ENCODE measurements at regions not wholly inside any gene's neighbourhood (a gene's known extent, or its start where the extent isn't known, plus 50 kb on each side); places are given as distances from the start of the nearest gene placed in this dataset.

DNA sequence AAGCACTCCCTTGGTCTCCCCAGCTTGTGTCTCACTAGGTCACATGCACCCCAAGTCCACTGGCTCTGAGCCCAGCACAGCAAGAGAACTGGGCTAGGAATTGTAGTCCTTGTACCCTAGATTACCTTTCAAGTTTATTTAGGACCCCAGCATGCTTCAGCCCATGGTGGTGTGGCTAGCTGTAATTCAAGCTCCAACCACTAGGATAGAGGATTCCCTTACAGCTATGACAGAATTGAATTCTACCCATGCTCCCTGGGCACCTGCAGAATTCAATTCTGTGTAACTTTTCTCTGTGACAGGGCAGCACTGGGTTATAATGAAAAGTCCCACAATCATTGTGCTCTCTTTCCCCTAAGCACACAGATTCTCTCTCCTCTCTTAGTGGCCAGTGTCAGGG lies 253.8 kb upstream of the DMD start:
- no peak for DNase-seq (ENCODE audit: low read depth)

DNA sequence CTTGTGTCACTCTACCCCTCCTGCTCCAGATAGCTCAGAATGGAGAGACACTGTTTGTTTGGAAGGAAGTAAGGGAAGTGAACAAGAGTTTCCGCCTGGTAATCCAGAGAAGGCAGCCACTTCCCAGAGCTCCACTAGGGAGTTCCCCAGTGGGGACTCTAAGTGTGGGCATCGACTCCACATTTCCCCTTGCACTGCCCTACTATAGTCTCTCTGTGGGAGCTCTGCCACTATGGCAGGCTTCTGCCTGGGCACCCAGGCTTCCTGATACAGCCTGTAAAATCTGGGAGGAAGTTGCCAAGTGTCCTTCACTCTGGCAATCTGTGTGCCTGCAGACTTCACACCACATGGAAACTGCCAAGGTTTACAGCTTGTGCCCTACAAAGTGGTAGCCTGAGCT lies 245.8 kb upstream of the DMD start:
- no peak for DNase-seq (ENCODE audit: low read depth)

DNA sequence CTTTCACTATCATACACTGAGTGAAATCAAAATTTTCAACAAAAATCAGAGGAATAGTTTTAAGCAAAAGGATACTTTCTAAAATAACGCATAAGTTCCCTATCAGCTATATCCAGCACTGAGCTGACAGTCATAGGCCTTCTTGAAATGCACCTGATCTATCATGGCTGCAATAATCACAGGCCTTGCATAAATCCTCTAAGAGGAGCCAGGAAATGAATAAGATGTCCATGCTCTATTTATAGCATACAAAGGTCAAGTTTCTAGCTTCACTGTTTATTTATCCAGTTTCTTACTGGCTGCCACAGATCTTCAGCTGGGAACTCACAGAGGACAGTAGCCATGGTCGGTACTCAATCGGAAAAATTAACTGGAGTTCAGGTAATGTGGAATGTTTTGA lies 235.9 kb upstream of the DMD start:
- no peak for DNase-seq (ENCODE audit: low read depth)

DNA sequence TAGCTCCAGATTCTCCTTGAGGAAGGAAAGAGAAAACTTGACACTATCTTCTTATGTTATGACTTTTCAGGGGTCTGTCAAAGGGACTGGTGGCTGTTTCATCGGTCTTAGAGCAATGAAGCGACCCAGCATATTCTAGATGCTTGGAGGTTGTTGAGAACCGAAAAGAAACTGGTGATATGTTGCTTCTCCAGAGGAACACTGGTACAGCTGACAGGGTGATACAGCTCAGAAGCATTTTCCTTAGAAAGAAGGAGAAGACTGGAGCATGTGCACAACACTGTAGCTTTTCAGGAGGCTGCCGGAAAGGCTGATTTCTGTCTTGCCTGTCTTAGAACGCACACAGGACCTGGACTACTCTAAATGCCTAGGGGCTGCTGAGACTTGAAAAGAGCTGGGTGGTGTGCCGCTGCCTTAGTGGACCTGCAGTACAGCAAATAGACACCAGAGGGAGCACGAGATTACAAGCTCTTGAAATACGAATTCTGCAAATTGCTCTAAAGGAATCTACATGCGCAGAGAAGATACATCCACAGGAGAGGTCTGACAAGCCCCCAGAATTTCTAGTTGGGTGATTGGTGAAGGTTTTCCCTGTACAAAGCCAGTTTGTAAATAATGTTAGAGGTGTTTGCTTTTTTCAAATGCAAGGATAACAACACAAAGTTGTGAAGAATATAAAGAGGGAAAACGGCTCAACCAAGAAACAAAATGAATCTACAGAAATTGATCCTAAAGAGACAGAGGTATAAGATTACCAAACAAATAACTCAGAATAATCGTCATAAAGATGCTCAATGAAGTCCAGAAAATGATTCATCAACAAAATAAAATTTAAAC lies 223.1 kb upstream of the DMD start:
- DNase-seq (ENCODE audit: low read depth) = peak; percentile 3

DNA sequence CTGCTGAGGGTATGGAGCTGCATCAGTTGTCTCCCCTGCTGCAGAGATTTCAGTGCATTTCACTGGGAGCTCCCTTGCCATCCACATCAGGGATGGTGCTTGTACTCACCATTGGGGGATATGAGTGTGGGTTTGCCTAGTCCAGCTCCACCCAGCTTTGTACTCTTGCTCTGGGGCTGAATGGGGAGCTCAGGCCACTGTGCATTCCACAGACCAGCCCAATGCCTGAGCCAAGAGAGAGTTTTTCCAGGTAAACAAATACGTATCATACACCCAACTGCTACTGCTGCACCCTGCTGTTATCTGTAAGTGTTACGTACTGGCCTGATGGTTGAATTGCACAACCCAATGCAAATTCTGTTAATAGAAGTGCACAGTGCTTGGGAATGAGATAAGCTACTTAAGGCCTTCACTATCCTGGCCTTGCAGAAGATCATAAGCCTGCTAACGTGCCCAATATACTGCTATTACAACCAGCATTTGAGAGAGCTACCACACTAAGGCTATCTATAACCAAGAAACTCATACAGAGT lies 205.0 kb upstream of the DMD start:
- DNase-seq (ENCODE audit: low read depth) = no peak

DNA sequence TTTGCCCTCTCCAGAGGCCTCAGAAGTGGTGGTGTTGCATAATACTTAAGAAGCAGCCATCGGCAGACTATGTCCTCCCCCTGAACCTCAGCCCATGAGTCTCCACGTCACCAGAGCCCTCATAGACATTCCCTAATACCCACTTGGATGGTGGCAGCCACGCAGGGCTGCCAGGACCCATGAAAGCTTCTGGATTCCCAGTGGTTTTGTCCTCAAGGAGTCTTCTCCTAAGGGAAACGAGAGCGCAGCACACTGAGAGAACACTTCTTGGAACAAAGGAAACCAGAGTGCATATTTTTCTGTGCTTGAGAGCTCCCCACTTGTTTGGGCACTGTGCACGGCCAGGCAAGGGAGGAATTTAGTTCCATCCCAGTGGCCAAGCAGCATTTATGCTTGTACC lies 204.1 kb upstream of the DMD start:
- DNase-seq (ENCODE audit: low read depth) = no peak

DNA sequence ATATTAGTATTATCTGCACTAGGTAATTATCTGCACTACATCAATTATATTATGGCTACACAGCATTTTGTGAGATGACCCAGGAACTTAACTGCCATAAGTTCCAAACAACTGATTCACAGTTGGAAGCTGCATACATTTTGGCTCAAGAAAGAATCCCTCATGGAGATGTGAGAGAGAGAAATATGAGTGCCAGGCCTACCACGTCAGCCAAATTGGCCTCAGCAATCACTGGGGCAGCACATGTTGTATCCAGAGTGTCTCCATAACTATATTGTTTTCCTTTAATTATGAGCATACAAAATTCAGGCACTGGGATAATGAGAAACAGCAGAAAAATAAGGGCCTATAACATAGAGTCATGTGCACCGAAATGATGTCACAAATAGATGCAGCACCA lies 174.2 kb upstream of the DMD start:
- DNase-seq (ENCODE audit: low read depth) = no peak

DNA sequence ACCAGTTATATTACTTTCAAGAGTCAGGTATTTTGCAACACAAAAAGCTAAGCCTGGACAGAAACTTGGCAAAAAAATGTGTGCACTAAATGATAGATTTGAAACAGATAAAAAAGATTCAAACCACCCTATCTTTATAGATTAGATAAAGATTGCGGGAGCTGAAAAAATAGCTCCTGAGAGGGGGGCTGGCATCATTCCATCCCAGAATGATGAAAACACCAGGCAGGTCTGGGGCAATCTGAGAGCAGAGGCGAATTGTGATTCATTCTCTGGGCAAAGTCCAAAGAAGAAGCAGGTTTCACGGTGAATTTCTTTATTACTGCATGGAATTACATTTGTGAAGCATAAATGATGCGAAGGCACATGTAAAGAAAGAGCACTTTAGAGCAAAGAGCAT lies 168.5 kb upstream of the DMD start:
- DNase-seq (ENCODE audit: low read depth) = no peak

DNA sequence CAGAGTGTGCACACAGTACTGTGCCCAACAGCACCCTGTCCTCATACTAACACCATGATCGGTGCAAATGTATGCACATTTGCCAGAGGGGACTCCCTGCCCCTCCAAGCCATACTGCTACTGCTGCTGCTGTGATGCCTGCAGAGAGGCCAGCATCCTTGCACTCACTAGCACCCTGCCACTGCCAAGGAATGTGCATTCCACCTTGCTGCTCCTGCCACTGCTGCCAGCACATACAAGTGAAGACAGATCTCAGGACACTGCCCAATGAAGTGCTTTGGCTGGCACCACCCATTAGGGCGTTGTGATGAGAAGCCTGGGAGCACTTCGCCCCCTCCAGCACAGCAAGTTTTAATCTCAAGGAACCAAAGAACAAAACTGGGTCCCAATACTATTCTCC lies 146.3 kb upstream of the DMD start:
- DNase-seq (ENCODE audit: low read depth) = no peak

DNA sequence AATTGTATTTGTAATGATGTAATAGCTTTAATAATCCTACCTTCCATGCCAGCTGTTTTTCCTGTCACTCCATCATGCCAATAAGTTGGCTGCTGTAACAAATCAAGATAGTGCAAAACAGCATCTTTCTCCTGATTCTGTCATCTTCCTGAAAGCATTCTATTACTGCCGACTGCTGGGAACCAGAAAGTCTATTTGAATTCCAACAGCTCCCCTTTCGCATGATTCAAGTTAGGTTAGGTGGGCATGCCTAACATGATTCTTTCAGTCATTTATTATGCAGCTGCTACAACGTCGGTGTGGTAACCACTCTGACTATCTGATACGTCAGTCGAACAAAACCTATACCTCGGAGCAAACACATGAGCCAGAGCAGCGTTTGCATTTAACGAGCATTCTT lies 127.9 kb upstream of the DMD start:
- no peak for DNase-seq (ENCODE audit: low read depth)

DNA sequence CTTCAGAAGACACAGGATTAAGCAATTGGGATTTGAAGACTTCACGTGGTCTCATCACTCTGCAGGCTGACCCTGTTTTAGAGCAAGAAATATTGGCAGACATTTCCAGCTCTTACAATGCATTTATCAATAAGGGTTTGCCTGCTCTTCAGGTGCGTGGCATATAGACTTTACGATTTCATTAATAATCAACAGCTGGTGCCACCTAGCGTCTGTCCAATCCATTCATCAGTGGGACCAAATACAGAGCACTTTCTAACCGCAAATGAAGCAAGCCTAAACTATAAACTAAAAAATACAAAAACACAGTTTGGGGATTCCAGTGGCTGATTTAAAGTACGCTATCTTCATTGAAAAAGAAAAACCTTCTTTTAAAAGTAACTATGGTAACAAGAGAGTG lies 125.4 kb upstream of the DMD start:
- DNase-seq (ENCODE audit: low read depth) = no peak

DNA sequence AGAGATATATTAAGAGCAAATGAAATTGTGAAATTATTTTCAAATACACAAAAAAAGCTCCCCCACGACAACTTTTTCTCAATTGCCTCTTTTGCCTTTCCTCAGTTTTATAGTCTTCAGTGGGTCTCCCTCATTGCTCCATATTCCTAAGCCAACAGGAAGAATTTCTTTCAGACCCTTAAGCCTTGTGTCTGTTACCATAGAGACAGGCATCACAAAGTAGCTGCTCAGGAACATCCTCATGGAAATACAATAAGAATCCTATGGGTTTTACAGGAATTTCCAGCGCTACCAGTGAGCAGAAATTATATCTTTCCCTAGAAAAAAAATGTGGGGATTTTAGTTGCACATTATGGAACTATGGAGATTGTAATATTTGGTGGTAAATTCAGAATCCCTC lies 121.9 kb upstream of the DMD start:
- no peak for DNase-seq (ENCODE audit: low read depth)

DNA sequence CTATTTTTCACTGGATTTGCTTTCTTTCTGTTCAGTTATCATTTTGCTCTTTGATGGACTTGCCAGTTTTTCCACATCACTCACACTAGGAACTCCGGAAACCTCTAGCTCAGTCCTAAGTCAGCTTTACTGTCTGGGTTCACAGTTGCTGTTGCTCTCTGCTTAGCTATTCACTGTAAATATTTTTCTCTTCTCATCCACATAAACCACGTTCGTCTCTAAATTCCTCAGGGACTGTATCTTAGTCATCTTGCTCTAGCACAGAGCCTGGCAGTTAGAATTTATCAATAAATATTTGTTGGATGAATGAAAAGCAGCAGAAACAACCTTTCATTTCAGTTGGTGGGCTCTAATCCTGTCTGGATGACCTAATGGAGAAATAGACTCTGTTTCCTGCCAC lies 119.4 kb upstream of the DMD start:
- no peak for DNase-seq (ENCODE audit: low read depth)

DNA sequence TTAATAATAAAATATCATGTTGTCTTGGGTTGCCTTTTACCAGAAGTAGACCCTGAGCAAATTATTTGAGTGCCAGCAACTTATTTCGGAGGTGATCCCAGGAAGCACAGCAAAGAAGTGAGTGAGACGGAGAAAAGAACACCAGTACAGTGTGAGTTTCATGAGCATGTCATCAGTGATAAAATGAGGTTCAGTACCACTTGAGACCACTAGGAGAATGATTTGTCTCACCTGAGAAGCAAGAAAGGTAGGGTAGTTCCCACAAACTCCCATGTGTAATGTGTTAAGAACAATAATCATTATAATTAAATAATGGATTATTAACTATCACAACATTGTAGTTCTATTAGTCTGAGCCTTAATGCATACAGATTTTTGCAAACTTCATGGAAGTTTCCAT lies 112.8 kb upstream of the DMD start:
- no peak for DNase-seq (ENCODE audit: low read depth)

DNA sequence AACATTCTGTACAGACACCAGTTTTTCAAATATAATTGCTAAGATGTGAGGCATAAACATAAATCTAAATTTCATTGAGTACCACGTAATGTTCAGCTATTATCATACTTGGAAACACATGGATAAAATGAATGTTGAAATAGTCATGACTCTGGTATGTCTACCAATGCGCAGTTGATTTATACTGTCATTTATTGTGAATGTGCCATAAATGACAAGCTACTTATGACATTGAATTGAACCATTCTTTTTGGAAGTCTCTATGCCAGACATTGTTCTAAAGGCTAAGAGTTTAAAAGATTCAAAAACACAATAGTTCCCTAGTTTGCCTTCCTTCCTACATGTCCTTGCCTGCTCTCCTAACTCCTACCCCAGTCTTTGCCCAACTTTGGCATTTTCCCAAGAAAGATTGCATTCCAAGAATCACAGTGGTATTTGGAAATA lies 96.6 kb upstream of the DMD start:
- peak; percentile 20 for DNase-seq (ENCODE audit: low read depth)

DNA sequence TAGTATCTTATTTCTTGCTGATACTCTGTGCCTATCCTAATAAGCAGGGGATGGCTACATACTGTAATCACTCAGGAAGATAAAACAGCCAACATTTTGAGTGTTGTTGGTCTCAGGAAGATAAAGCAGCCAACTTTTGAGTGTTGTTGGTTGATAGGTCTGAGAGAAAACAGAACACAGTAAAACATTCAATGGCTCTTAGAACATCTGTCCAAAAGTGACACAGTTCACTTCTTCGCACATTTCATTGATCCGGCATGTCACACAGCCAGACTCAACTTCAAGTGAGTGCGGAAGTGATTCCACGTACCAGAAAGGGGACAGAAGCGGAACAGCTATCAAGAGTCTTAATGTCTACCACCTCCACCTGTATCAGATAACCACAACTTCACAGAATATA lies 87.3 kb upstream of the DMD start:
- DNase-seq (ENCODE audit: low read depth) = no peak

DNA sequence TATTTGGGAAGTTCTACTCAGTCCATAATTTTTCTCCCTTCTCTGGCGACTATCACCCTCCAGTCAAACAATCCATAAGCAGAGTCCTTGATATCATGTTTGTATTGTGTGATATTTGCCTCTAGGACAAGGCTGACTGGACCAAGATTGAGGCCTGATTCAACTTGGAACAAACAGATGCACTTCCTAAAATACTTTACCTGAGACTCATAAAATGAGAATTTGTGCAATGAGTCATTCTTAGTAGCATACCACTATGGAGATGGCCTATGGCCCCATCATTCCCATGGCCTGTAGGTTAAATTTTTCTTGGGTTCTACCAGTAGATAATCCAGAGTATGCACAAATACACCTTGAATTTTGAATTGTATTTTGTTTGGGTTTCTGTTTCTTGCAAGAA lies 74.2 kb upstream of the DMD start:
- no peak for DNase-seq (ENCODE audit: low read depth)

DNA sequence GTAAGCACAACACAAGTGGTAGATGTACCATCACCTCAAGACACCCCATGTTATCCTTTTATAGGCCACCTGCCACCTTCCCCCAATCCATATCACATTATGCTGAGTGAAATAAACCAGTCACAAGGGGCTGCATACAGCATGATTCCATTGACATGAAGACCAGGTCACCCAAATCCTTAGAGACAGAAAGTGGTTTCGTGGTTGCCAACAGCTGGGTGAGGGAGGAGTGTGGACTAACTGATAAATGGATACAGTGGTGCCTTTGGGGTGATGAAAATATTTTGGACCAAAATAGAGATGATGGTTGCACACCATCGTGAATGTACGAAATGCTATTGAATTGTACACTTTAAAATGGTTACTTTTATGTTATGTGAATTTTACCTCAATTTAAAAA lies 65.7 kb upstream of the DMD start:
- DNase-seq (ENCODE audit: low read depth) = no peak

DNA sequence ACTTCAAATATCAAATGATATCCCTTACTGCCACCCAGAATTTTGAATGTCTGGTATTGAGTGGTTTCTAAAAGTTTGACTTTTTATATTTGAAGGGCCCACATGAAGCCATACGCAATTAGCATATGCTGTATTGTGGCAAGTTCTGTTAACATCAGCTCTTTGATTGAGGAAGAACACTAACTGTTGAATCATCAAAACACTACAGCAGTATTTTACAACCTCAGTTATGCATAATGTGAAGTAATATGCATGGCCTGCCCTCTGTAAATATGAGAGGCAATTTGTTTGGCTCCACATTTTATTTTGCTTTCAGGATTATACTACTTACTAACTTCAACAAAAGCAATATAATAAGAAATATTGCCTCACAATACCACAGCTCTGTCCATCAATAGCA lies 62.2 kb upstream of the DMD start:
- DNase-seq (ENCODE audit: low read depth) = no peak

DNA sequence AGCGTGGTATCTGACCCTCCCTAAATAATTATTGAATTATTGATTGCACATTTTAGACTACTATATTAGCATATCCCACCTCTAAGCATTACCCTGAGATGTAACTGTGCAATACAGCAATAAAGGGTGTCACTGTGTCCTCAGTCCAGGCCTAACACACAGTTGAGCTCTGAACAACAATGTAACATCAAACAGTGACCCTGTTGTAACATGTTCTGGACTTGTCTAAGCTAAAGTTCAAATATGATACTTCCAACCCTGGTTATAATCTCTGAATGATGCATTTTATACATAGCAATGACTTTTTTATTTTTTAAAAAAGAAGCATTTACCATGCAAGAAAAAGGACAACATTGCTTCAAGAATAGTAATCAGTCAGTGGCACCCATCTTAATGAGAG lies 61.6 kb upstream of the DMD start:
- no peak for DNase-seq (ENCODE audit: low read depth)
